ENCODE measurements at regions not wholly inside any gene's neighbourhood (a gene's known extent, or its start where the extent isn't known, plus 50 kb on each side); places are given as distances from the start of the nearest gene placed in this dataset.

DNA sequence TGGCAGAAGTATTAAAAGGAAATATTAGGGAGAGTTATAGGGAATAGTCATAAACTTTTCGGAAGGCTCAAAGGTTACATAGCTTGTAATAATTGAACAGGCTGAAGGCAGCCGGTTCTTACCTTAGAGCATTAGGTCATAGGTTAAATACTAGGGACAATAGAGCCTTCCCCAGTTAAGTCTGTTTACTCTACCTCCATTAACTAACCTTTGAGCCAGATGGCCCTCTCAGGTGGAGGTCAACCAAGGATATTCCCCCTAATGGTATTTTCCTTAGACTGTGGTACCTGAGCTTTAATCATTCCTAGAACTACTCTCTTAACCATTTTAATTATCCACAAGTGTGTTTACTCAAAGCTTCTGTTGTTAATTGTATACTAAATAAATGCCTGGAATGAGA lies 920.9 kb upstream of the PABPC4L start:
- TF ChIP-seq CTCF (conservative IDR thresholded peaks at IDR 0.05; ENCODE audit: low read depth, low read length) (no peak), EZH2 (IDR thresholded peaks at IDR 0.05; ENCODE audit: low read length, unreplicated experiment) (no peak)

Measured in PC-3 (cell line).